WTC11 (cell line): ENCODE measurements at regions not wholly inside any gene's neighbourhood (a gene's known extent, or its start where the extent isn't known, plus 50 kb on each side); places are given as distances from the start of the nearest gene placed in this dataset.

ENCODE experiments used
- ATAC-seq: fragments of 200-7000 bp; cut with Tn5 transposase; 2 replicates; pipeline ENCODE4 v1.10.0; 2021; ENCODE audit warnings: mild to moderate bottlenecking, moderate library complexity
- CTCF ChIA-PET: fragments of 300-600 bp; sonication (Branson Sonifier 250); formaldehyde crosslinking; loops from one replicate; lab custom pipeline; 2021; ENCODE audit warnings: antibody characterized with exemption; lab: Charles Lee
- POLR2A ChIA-PET: fragments of 350-600 bp; sonication (Branson Sonifier 250); formaldehyde crosslinking; loops from one replicate; lab custom pipeline; 2021; ENCODE audit warnings: antibody characterized with exemption; lab: Charles Lee
- DNase-seq: peaks from one replicate; pipeline ENCODE4 v3.0.0; 2021; ENCODE audit warnings: low spot score
- H3K27ac Mint-ChIP-seq: 2 replicates; pipeline ENCODE4 v1.8.0; 2021; ENCODE audit warnings: mixed read lengths
- H3K27me3 Mint-ChIP-seq: 2 replicates; pipeline ENCODE4 v1.8.0; 2021; ENCODE audit warnings: low read depth, mild to moderate bottlenecking, moderate library complexity, mixed read lengths
- H3K36me3 Mint-ChIP-seq: 2 replicates; pipeline ENCODE4 v1.8.0; 2021; ENCODE audit warnings: mixed read lengths
- H3K4me1 Mint-ChIP-seq: 2 replicates; pipeline ENCODE4 v1.8.0; 2022; ENCODE audit warnings: mixed read lengths
- H3K4me3 Mint-ChIP-seq: 2 replicates; pipeline ENCODE4 v1.8.0; 2021; ENCODE audit warnings: mild to moderate bottlenecking, moderate library complexity, mixed read lengths
- H3K9me3 Mint-ChIP-seq: 2 replicates; pipeline ENCODE4 v1.8.0; 2021; ENCODE audit warnings: mixed read lengths
- ATF6 ChIP-seq: sonication (generic); formaldehyde crosslinking; IDR thresholded peaks from 2 replicates; pipeline ENCODE4 v1.8.1; 2023; ENCODE audit warnings: mild to moderate bottlenecking, missing genetic modification reagents
- CREB1 ChIP-seq: sonication (generic); formaldehyde crosslinking; IDR thresholded peaks from 2 replicates; pipeline ENCODE4 v1.8.0; 2023; ENCODE audit warnings: mild to moderate bottlenecking, missing genetic modification reagents
- CTCF ChIP-seq: fragments of 200-600 bp; IDR thresholded peaks from 2 replicates; pipeline ENCODE4 v1.8.0; 2022; ENCODE audit warnings: antibody characterized with exemption
- E2F4 ChIP-seq: sonication (generic); formaldehyde crosslinking; IDR thresholded peaks from 2 replicates; pipeline ENCODE4 v1.8.1; 2022; ENCODE audit warnings: low read depth, mild to moderate bottlenecking, moderate library complexity, missing genetic modification reagents, borderline replicate concordance
- JUN ChIP-seq: sonication (generic); formaldehyde crosslinking; IDR thresholded peaks from 2 replicates; pipeline ENCODE4 v1.8.0; 2023; ENCODE audit warnings: mild to moderate bottlenecking, missing genetic modification reagents
- MLX ChIP-seq: sonication (generic); formaldehyde crosslinking; IDR thresholded peaks from 2 replicates; pipeline ENCODE4 v1.8.1; 2023; ENCODE audit warnings: mild to moderate bottlenecking, missing genetic modification reagents, moderate library complexity
- MXD4 ChIP-seq: fragments of 250-450 bp; sonication (Bioruptor Pico); IDR thresholded peaks from 2 replicates; pipeline ENCODE4 v1.8.0; 2021; ENCODE audit warnings: mild to moderate bottlenecking, moderate library complexity, borderline replicate concordance
- PREB ChIP-seq: sonication (generic); formaldehyde crosslinking; IDR thresholded peaks from 2 replicates; pipeline ENCODE4 v1.8.1; 2022; ENCODE audit warnings: mild to moderate bottlenecking, missing genetic modification reagents, moderate library complexity, borderline replicate concordance
- PRRX2 ChIP-seq: fragments of 250-450 bp; sonication (Bioruptor Pico); IDR thresholded peaks from 2 replicates; pipeline ENCODE4 v1.8.0; 2021; ENCODE audit warnings: mild to moderate bottlenecking
- RELA ChIP-seq: sonication (generic); formaldehyde crosslinking; IDR thresholded peaks from 2 replicates; pipeline ENCODE4 v1.8.1; 2022; ENCODE audit warnings: missing genetic modification reagents, mild to moderate bottlenecking, borderline replicate concordance
- ZBTB43 ChIP-seq: sonication (generic); formaldehyde crosslinking; IDR thresholded peaks from 2 replicates; pipeline ENCODE4 v1.8.1; 2023; ENCODE audit warnings: mild to moderate bottlenecking, missing genetic modification reagents
- ZNF138 ChIP-seq: sonication (generic); formaldehyde crosslinking; conservative IDR thresholded peaks from 2 replicates; pipeline ENCODE4 v1.8.1; 2022; ENCODE audit warnings: mild to moderate bottlenecking, moderate library complexity, missing genetic modification reagents
- ZNF219 ChIP-seq: sonication (generic); formaldehyde crosslinking; IDR thresholded peaks from 2 replicates; pipeline ENCODE4 v1.8.0; 2023; ENCODE audit warnings: missing genetic modification reagents, mild to moderate bottlenecking, borderline replicate concordance
- ZNF425 ChIP-seq: fragments of 250-450 bp; sonication (Bioruptor Pico); conservative IDR thresholded peaks from 2 replicates; pipeline ENCODE4 v1.9.0; 2021; ENCODE audit warnings: mild to moderate bottlenecking
- ZNF532 ChIP-seq: fragments of 250-450 bp; sonication (Bioruptor Pico); IDR thresholded peaks from 2 replicates; pipeline ENCODE4 v1.9.0; 2021; ENCODE audit warnings: mild to moderate bottlenecking, borderline replicate concordance

GRCh38 chr10:9735731-9736130 is 1281.9 kb upstream of the CELF2 start (continued):
- TF ChIP-seq E2F4 (CRISPR knock-in tag) (no peak), PRRX2 (CRISPR knock-in tag) (no peak), CTCF (no peak), ZNF138 (CRISPR knock-in tag) (no peak)
- TF ChIP-seq, all 79 proteins: peak for 0

- no peak for DNase-seq
- no peak for ATAC-seq
- Mint-ChIP-seq H3K4me3 (no peak overlapping the region), H3K9me3 (peaks cover 12% of the 10 kb centered on the region), H3K27ac (no peak overlapping the region), H3K4me1 (no peaks in the 10 kb centered on the region), H3K27me3 (no peaks in the 10 kb centered on the region), H3K36me3 (peaks cover 3% of the 10 kb centered on the region)
- CTCF ChIA-PET = no interaction called here
- POLR2A ChIA-PET = no interaction called here
- TF ChIP-seq ATF6 (CRISPR knock-in tag) = no peak
Measured at GRCh38 chr10:9743639-9744038, 1274.0 kb upstream of the CELF2 start.

- ATAC-seq (no peak), DNase-seq (no peak)
- CTCF ChIA-PET = no interaction called here
- Mint-ChIP-seq H3K4me3 (no peak overlapping the region), H3K36me3 (peaks cover 3% of the 10 kb centered on the region), H3K27me3 (no peaks in the 10 kb centered on the region), H3K4me1 (peaks cover 4% of the 10 kb centered on the region), H3K9me3 (peaks cover 15% of the 10 kb centered on the region), H3K27ac (no peak overlapping the region)
- POLR2A ChIA-PET = no interaction called here
- TF ChIP-seq MXD4 = no peak
- no peak for TF ChIP-seq MLX
- TF ChIP-seq, all 79 proteins: peak for 0
Measured at GRCh38 chr10:9745158-9745557, 1272.5 kb upstream of the CELF2 start.

GRCh38 chr10:9757176-9757575 is 1260.5 kb upstream of the CELF2 start:
- ChIA-PET CTCF (no interaction called here), POLR2A (no interaction called here)
- Mint-ChIP-seq H3K27ac (no peak overlapping the region), H3K4me1 (peaks cover 5% of the 10 kb centered on the region; the same call in 1 of the 2 replicates), H3K27me3 (no peaks in the 10 kb centered on the region), H3K36me3 (peaks cover 4% of the 10 kb centered on the region), H3K4me3 (no peak overlapping the region), H3K9me3 (peaks cover 27% of the 10 kb centered on the region)
- ATAC-seq (no peak), DNase-seq (no peak)
- no peak for TF ChIP-seq PREB (CRISPR knock-in tag)
- no peak for TF ChIP-seq RELA (CRISPR knock-in tag)
- no peak for TF ChIP-seq ZNF532 (CRISPR knock-in tag)
- TF ChIP-seq ZBTB43 (CRISPR knock-in tag) = no peak
- TF ChIP-seq ZNF219 (CRISPR knock-in tag) = no peak
- no peak for TF ChIP-seq JUN (CRISPR knock-in tag)
- no peak for TF ChIP-seq CREB1
- no peak for TF ChIP-seq ZNF425 (CRISPR knock-in tag)
